Bronchial epithelial cell (primary cell): ENCODE measurements at regions not wholly inside any gene's neighbourhood (a gene's known extent, or its start where the extent isn't known, plus 50 kb on each side); places are given as distances from the start of the nearest gene placed in this dataset.

Experiments used
- DNase-seq: peaks from one replicate; pipeline ENCODE4 v3.0.0-alpha.2; 2010; ENCODE audit warnings: low read depth
- FAIRE-seq: peaks from 2 replicates; lab custom pipeline; 2011; peaks lifted over from hg19 to GRCh38; lab: Jason Lieb, UNC
- H3K27me3 ChIP-seq: 2 replicates; pipeline ENCODE4 v1.5.1; 2011; ENCODE audit warnings: low read length; ENCODE audit not compliant: control insufficient read depth, insufficient read depth
- H3K36me3 ChIP-seq: 2 replicates; pipeline ENCODE4 v1.5.1; 2011; ENCODE audit warnings: low read length; ENCODE audit not compliant: control insufficient read depth, insufficient read depth
- H3K4me3 ChIP-seq: 2 replicates; pipeline ENCODE4 v1.5.1; 2011; ENCODE audit warnings: mild to moderate bottlenecking, low read depth, low read length, control low read depth
- TF ChIP-seq, protein P1 (sequence below): IDR thresholded peaks from 2 replicates; pipeline ENCODE4 v1.5.1; 2011; ENCODE audit warnings: mild to moderate bottlenecking, moderate library complexity, low read length, control low read depth, inconsistent platforms; ENCODE audit not compliant: insufficient read depth, severe bottlenecking

DNA sequence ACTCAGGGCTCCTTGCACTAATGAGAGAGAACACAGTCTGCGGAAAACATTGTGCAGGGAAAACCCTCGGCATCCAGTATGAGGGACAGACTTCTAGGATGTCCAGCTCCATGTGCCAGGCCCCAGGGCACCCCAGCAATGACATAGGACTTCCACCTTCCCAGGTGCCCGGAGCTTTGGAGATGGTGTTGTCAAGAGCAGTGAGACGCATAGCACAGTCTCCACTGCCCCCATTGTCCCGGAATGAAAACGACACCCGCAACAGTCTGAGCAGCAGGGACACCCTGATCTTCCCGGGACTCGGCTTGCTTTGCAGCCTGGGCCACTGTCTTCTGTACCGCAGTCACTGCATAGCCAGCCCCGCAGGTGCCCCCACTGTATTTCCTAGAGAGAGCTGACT, 339.2 kb upstream of the ADARB2 start:
- no peaks in the 10 kb centered on the region for H3K27me3 ChIP-seq
- FAIRE-seq (no peak), DNase-seq (no peak)
- H3K4me3 ChIP-seq: no peak overlapping the region
- TF ChIP-seq, protein P1, sequence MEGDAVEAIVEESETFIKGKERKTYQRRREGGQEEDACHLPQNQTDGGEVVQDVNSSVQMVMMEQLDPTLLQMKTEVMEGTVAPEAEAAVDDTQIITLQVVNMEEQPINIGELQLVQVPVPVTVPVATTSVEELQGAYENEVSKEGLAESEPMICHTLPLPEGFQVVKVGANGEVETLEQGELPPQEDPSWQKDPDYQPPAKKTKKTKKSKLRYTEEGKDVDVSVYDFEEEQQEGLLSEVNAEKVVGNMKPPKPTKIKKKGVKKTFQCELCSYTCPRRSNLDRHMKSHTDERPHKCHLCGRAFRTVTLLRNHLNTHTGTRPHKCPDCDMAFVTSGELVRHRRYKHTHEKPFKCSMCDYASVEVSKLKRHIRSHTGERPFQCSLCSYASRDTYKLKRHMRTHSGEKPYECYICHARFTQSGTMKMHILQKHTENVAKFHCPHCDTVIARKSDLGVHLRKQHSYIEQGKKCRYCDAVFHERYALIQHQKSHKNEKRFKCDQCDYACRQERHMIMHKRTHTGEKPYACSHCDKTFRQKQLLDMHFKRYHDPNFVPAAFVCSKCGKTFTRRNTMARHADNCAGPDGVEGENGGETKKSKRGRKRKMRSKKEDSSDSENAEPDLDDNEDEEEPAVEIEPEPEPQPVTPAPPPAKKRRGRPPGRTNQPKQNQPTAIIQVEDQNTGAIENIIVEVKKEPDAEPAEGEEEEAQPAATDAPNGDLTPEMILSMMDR: no peak
- H3K36me3 ChIP-seq: no peaks in the 10 kb centered on the region

DNA sequence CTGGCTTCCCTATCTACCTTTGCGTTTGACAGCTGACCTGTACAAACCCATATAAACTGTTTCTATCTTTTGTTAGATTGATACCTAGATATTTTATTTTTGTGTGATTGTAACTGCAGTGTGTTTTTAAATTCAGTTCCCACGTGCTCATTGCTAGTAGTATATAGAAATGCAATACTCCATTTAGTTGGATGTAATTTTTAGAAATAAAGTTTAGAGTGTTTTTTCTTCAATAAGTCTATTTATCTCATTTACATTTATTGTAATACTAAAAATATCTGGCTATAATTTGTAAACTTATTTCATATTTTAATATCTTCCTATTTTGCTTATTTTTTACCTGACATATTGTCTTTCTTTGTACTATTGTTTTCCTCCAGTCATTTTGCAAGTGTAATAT, 329.7 kb upstream of the ADARB2 start:
- DNase-seq (no peak), FAIRE-seq (no peak)
- H3K36me3 ChIP-seq: no peaks in the 10 kb centered on the region
- TF ChIP-seq, protein P1: no peak
- no peak overlapping the region for H3K4me3 ChIP-seq
- no peaks in the 10 kb centered on the region for H3K27me3 ChIP-seq

DNA sequence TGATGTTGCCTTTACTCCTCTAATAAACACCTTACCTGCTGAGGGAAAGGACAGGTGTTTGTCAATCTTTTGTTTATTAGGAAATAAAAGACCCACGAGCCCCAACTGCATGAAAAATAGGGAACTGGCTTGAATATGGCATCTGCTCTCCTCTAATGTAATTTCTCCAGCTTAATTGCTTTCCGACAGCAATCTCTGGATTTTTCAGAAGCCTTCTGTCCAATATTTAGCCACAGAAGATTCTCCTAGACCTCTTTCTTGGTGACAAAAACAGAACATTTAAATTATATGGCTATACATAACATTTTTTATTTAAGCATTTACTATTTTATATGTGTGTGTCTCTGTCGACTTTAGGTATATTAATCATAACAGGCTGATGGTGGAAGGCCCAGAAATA, 317.4 kb upstream of the ADARB2 start:
- DNase-seq (no peak), FAIRE-seq (no peak)
- Histone ChIP-seq H3K27me3 (no peaks in the 10 kb centered on the region), H3K36me3 (no peaks in the 10 kb centered on the region), H3K4me3 (no peak overlapping the region)
- TF ChIP-seq, protein P1: no peak

DNA sequence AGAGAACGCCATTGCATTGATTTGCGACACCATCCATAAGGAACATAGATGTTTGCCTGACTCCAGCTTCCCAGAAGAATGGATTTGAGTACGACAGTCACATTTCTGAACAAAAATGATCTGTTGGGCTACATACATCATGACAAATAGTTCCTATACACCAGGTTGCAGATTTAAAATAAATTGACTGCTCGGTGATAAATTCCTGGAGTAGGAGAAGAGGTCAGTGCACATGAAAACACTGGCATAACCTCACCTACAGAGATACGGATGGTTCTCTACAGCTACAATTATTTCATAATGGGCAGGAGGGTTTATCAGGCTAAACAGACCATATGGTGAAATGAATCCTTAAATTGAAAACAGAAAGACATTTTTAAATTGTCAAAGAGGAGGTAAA, 316.5 kb upstream of the ADARB2 start:
- TF ChIP-seq, protein P1: no peak
- Histone ChIP-seq H3K4me3 (no peak overlapping the region), H3K36me3 (no peaks in the 10 kb centered on the region), H3K27me3 (no peaks in the 10 kb centered on the region)
- no peak for DNase-seq
- FAIRE-seq: no peak

DNA sequence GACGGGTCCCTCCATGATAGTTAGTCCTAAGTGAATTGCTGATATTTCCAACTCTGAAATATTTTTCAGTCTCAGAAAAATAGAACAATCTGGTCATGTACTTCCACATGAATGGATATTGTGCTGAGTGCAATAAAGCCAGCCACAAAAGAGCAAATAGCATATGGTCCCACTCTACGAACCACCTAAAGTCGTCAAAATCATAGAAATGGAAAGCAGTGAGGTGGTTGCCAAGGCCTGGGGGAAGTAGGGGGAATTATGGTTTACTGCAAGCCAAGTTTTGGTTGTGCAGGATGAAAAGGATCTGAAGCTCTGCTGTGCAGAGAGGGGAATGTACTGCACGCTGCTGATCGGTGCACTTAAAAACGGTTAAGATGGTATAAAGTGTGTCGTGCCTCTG, 313.8 kb upstream of the ADARB2 start:
- FAIRE-seq (no peak), DNase-seq (no peak)
- no peaks in the 10 kb centered on the region for H3K36me3 ChIP-seq

DNA sequence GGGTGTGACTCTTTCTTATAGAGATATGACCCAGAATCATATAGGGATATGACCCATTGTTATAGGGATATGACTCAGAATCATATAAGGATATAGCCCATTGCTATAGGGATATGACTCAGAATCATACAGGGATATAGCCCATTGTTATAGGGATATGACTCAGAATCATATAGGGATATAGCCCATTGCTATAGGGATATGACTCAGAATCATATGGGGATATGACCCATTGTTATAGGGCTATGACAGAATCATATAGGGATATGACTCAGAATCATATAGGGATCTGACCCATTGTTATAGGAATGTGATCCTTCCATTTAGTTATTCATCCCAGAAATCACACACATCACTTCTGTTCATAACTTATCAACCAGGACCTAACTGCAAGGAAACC, 312.2 kb upstream of the ADARB2 start:
- Histone ChIP-seq H3K4me3 (no peak overlapping the region), H3K27me3 (no peaks in the 10 kb centered on the region), H3K36me3 (no peaks in the 10 kb centered on the region)
- DNase-seq (peak; percentile 23), FAIRE-seq (no peak)
- TF ChIP-seq, protein P1: no peak

More for the DNA sequence above, 313.8 kb upstream of the ADARB2 start:
- TF ChIP-seq, protein P1: no peak
- no peaks in the 10 kb centered on the region for H3K27me3 ChIP-seq
- H3K4me3 ChIP-seq: no peak overlapping the region
